Panc1 (cell line): ENCODE measurements at regions not wholly inside any gene's neighbourhood (a gene's known extent, or its start where the extent isn't known, plus 50 kb on each side); places are given as distances from the start of the nearest gene placed in this dataset.

Source experiments
- ATAC-seq: fragments of 200-7000 bp; cut with Tn5 transposase; 2 replicates; pipeline ENCODE4 v1.9.1; 2020; ENCODE audit warnings: mild to moderate bottlenecking, moderate library complexity
- BruUV-seq: library from RNA; stranded (reverse); fragments of 400-500 nt; replicated peaks from 2 replicates; lab custom pipeline; 2021; lab: Mats Ljungman, UMichigan
- CTCF ChIA-PET: fragments of 300-600 bp; sonication (Branson Sonifier 250); formaldehyde crosslinking; loops from one replicate; lab custom pipeline; 2022; ENCODE audit warnings: antibody characterized with exemption; lab: Charles Lee
- POLR2A ChIA-PET: fragments of 300-600 bp; sonication (Branson Sonifier 250); formaldehyde crosslinking; loops from one replicate; lab custom pipeline; 2022; ENCODE audit warnings: antibody characterized with exemption; lab: Charles Lee
- DNase-seq: peaks from one replicate; pipeline ENCODE4 v3.0.0-alpha.2; 2010; ENCODE audit warnings: low read depth, low spot score
- H3K27ac ChIP-seq: 2 replicates; pipeline ENCODE4 v1.5.1; 2011; ENCODE audit warnings: mild to moderate bottlenecking, low read length, inconsistent platforms
- H3K27me3 ChIP-seq: fragments of 200-500 bp; sonication (Bioruptor generic); 2 replicates; pipeline ENCODE4 v1.6.0; 2014; ENCODE audit warnings: low read length, inconsistent platforms; ENCODE audit not compliant: control insufficient read depth, insufficient read depth
- H3K36me3 ChIP-seq: fragments of 200-500 bp; sonication (Bioruptor generic); 2 replicates; pipeline ENCODE4 v1.5.1; 2014; ENCODE audit warnings: inconsistent platforms, mild to moderate bottlenecking, low read length, moderate library complexity; ENCODE audit not compliant: control insufficient read depth, insufficient read depth
- H3K4me1 ChIP-seq: 2 replicates; pipeline ENCODE4 v1.5.1; 2011; ENCODE audit warnings: inconsistent platforms, mild to moderate bottlenecking, low read length, moderate library complexity; ENCODE audit not compliant: control insufficient read depth, insufficient read depth
- H3K4me3 ChIP-seq, 2 experiments: 2 replicates each; pipeline ENCODE4 v1.5.1; 2011 to 2012; ENCODE audit warnings: low read depth in 2 of 2, low read length in 2 of 2, mild to moderate bottlenecking in 2 of 2, inconsistent platforms in 1 of 2, moderate library complexity in 1 of 2
- H3K9me3 ChIP-seq: fragments of 200-500 bp; sonication (Bioruptor generic); 2 replicates; pipeline ENCODE4 v1.5.1; 2014; ENCODE audit warnings: low read depth, mild to moderate bottlenecking, inconsistent platforms, low read length, moderate library complexity; ENCODE audit not compliant: control insufficient read depth, insufficient read depth
- CTCF ChIP-seq: fragments of 450-650 bp; IDR thresholded peaks from 2 replicates; pipeline ENCODE4 v1.5.1; 2017; ENCODE audit warnings: mild to moderate bottlenecking
- POLR2AphosphoS5 ChIP-seq: IDR thresholded peaks from 2 replicates; pipeline ENCODE4 v1.6.1; 2012; ENCODE audit warnings: mild to moderate bottlenecking, low read depth, low read length, moderate library complexity
- REST ChIP-seq, 2 experiments: IDR thresholded peaks; 2 replicates each; pipeline ENCODE4 v1.6.1; 2011 to 2012; ENCODE audit warnings: low read depth in 2 of 2, control low read depth in 1 of 2, low read length in 1 of 2, mild to moderate bottlenecking in 1 of 2, moderate library complexity in 1 of 2; ENCODE audit not compliant: insufficient read depth in 1 of 2
- SIN3A ChIP-seq: IDR thresholded peaks from 2 replicates; pipeline ENCODE4 v1.6.1; 2012; ENCODE audit warnings: low read depth, mild to moderate bottlenecking, low read length, moderate library complexity, borderline replicate concordance; ENCODE audit not compliant: insufficient read depth
- TCF7L2 ChIP-seq: IDR thresholded peaks from 2 replicates; pipeline ENCODE4 v1.6.1; 2011; ENCODE audit warnings: mild to moderate bottlenecking, low read depth, low read length, inconsistent platforms
- in situ Hi-C: cut with HindIII; loops from 2 replicates; pipeline ENCODE4 v1.10.0; 2016; ENCODE audit warnings: low sequenced_read_pairs, low pct_unique_long_range_greater_than_20kb
- intact Hi-C: fragments of 100-400 bp; cut with micrococcal nuclease; formaldehyde crosslinking; loops from one replicate; pipeline ENCODE4 v1.10.0; 2022; ENCODE audit not compliant: unreplicated experiment

GRCh38 chr1:30049748-30050296 lies 673.6 kb downstream of the MATN1 start:
- POLR2A ChIA-PET = no interaction called here
- no peak overlapping the region for H3K27ac ChIP-seq
- BruUV-seq = no TSS peak
- H3K4me3 ChIP-seq = no peak overlapping the region
- no peaks in the 10 kb centered on the region for H3K9me3 ChIP-seq
- peaks cover 7% of the 10 kb centered on the region; the same call in 1 of the 2 replicates for H3K27me3 ChIP-seq
- H3K4me1 ChIP-seq = no peaks in the 10 kb centered on the region
- in situ Hi-C loops = no loop called here
- ATAC-seq (no peak), DNase-seq (no peak)
- CTCF ChIA-PET = no interaction called here
- intact Hi-C loops = no loop called here
- no peaks in the 10 kb centered on the region for H3K36me3 ChIP-seq
- TF ChIP-seq SIN3A = no peak
- TF ChIP-seq REST (IDR thresholded peaks at IDR 0.05; ENCODE audit: insufficient read depth in 1 of 2, low read depth in 2 of 2, low read length in 1 of 2) = no peak
- no peak for TF ChIP-seq CTCF
- no peak for TF ChIP-seq POLR2AphosphoS5
- TF ChIP-seq TCF7L2 = no peak

- H3K36me3 ChIP-seq = no peaks in the 10 kb centered on the region
- H3K4me1 ChIP-seq = no peaks in the 10 kb centered on the region
- POLR2A ChIA-PET = no interaction called here
- TF ChIP-seq TCF7L2 (no peak), POLR2AphosphoS5 (no peak), CTCF (no peak), SIN3A (no peak), REST (IDR thresholded peaks at IDR 0.05; ENCODE audit: insufficient read depth in 1 of 2, low read depth in 2 of 2, low read length in 1 of 2) (no peak)
- in situ Hi-C loops = no loop called here
- ATAC-seq (no peak), DNase-seq (no peak)
- BruUV-seq = no TSS peak
- peaks cover 5% of the 10 kb centered on the region; the same call in 1 of the 2 replicates for H3K27me3 ChIP-seq
- H3K27ac ChIP-seq = no peak overlapping the region
- no peaks in the 10 kb centered on the region for H3K9me3 ChIP-seq
- CTCF ChIA-PET = no interaction called here
- no peak overlapping the region for H3K4me3 ChIP-seq
- intact Hi-C loops = no loop called here
Measured at GRCh38 chr1:30048905-30049304, 674.5 kb downstream of the MATN1 start.
